PC-9 (cell line): ENCODE measurements at regions not wholly inside any gene's neighbourhood (a gene's known extent, or its start where the extent isn't known, plus 50 kb on each side); places are given as distances from the start of the nearest gene placed in this dataset.

Source experiments
- EZH2 ChIP-seq: fragments of 200-600 bp; sonication (generic); IDR thresholded peaks from 2 replicates; pipeline ENCODE4 v1.8.0; 2017; ENCODE audit warnings: antibody characterized with exemption, low read depth
- TF ChIP-seq, protein P1 (sequence below): fragments of 200-600 bp; sonication (generic); conservative IDR thresholded peaks from 2 replicates; pipeline ENCODE4 v1.6.1; 2017; ENCODE audit warnings: mixed run types, antibody characterized with exemption, mild to moderate bottlenecking, moderate library complexity

DNA sequence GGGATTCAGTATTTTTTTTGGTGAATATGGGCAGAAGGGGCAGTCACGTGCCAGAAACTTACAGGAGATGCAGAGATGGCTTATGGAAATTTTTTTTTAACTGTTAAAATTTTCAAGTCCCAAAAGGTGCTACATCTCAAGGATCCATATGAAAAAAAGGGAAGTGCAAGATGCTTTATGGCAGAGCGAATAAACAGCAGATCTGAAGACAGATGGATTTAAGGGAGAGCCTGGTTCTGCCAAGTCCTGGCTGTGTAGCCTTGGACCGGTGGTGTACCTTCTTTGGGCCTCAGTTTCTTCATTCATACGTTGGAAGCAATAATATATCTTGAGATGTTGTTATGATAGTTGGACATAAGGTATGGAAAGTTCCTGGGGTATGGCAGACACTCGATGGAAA is 91.5 kb upstream of the ARRDC4 start:
- no peak for TF ChIP-seq EZH2
- TF ChIP-seq, protein P1, sequence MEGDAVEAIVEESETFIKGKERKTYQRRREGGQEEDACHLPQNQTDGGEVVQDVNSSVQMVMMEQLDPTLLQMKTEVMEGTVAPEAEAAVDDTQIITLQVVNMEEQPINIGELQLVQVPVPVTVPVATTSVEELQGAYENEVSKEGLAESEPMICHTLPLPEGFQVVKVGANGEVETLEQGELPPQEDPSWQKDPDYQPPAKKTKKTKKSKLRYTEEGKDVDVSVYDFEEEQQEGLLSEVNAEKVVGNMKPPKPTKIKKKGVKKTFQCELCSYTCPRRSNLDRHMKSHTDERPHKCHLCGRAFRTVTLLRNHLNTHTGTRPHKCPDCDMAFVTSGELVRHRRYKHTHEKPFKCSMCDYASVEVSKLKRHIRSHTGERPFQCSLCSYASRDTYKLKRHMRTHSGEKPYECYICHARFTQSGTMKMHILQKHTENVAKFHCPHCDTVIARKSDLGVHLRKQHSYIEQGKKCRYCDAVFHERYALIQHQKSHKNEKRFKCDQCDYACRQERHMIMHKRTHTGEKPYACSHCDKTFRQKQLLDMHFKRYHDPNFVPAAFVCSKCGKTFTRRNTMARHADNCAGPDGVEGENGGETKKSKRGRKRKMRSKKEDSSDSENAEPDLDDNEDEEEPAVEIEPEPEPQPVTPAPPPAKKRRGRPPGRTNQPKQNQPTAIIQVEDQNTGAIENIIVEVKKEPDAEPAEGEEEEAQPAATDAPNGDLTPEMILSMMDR: no peak
